HCT116 (cell line): ENCODE measurements at regions not wholly inside any gene's neighbourhood (a gene's known extent, or its start where the extent isn't known, plus 50 kb on each side); places are given as distances from the start of the nearest gene placed in this dataset.

ENCODE experiments used
- ATAC-seq: fragments of 200-7000 bp; cut with Tn5 transposase; 2 replicates; pipeline ENCODE4 v1.9.1; 2020; ENCODE audit warnings: mild to moderate bottlenecking, moderate library complexity
- BruUV-seq: library from RNA; stranded (reverse); fragments of 400-500 nt; replicated peaks from 2 replicates; lab custom pipeline; 2021; lab: Mats Ljungman, UMichigan
- CTCF ChIA-PET: fragments of 300-600 bp; sonication (Branson Sonifier 250); formaldehyde crosslinking; loops from one replicate; lab custom pipeline; 2021; ENCODE audit warnings: antibody characterized with exemption; lab: Charles Lee
- POLR2A ChIA-PET: fragments of 300-600, 350-600 bp; sonication (Branson Sonifier 250); formaldehyde crosslinking; loops from one replicate; lab custom pipeline; 2021; ENCODE audit warnings: antibody characterized with exemption; lab: Charles Lee
- RAD21 ChIA-PET, 2 experiments: fragments of 300-600 bp; sonication (Branson Sonifier 250); formaldehyde crosslinking; loops; one replicate each; lab custom pipeline; 2023; ENCODE audit warnings: low total read pairs in 2 of 2; ENCODE audit not compliant: uncharacterized antibody in 2 of 2, unreplicated experiment in 2 of 2, low non-redundant PET in 1 of 2; lab: Charles Lee
- DNase-seq: peaks from one replicate; pipeline ENCODE4 v3.0.0-alpha.2; 2010; ENCODE audit warnings: low read depth, low spot score
- H2AFZ ChIP-seq: fragments of 200-600 bp; shearing (Covaris generic), sonication (generic); 2 replicates; pipeline ENCODE4 v1.6.1; 2017; ENCODE audit warnings: low read depth, mixed run types, mixed read lengths, antibody characterized with exemption, low read length; ENCODE audit not compliant: poor library complexity, severe bottlenecking
- H3K27ac ChIP-seq: 2 replicates; pipeline ENCODE4 v1.5.1; 2012; ENCODE audit warnings: low read depth, low read length
- H3K27me3 ChIP-seq: fragments of 200-600 bp; sonication (generic); 2 replicates; pipeline ENCODE4 v1.6.1; 2016; ENCODE audit warnings: mixed run types, low read length, mixed read lengths; ENCODE audit not compliant: insufficient read depth
- H3K36me3 ChIP-seq, 2 experiments: fragments of 200-500 bp in 1 of 2; fragments of 200-600 bp in 1 of 2; sonication (Bioruptor generic) in 1 of 2; sonication (generic) in 1 of 2; 2 replicates each; pipeline versions ENCODE4 v1.5.1 to v1.6.1; 2014 to 2016; ENCODE audit warnings: low read length in 2 of 2, inconsistent platforms in 1 of 2, mixed read lengths in 1 of 2, mixed run types in 1 of 2; ENCODE audit not compliant: insufficient read depth in 2 of 2, control insufficient read depth in 1 of 2
- H3K4me1 ChIP-seq, 2 experiments: fragments of 200-600 bp in 1 of 2; sonication (generic) in 1 of 2; 2 replicates each; pipeline versions ENCODE4 v1.5.1 to v1.6.1; 2012 to 2017; ENCODE audit warnings: low read length in 2 of 2, inconsistent platforms in 1 of 2, mild to moderate bottlenecking in 1 of 2, mixed read lengths in 1 of 2, mixed run types in 1 of 2, moderate library complexity in 1 of 2; ENCODE audit not compliant: insufficient read depth in 2 of 2, control insufficient read depth in 1 of 2
- H3K4me2 ChIP-seq: fragments of 200-600 bp; sonication (generic); 2 replicates; pipeline ENCODE4 v1.6.1; 2017; ENCODE audit warnings: mixed run types, low read length, mixed read lengths
- H3K4me3 ChIP-seq, 2 experiments: fragments of 200-600 bp in 1 of 2; sonication (generic) in 1 of 2; replicated peaks in 1 of 2; 2 replicates each; pipeline ENCODE4 v1.5.1; 2011 to 2016; ENCODE audit warnings: low read length in 2 of 2, control low read depth in 1 of 2, low read depth in 1 of 2, mild to moderate bottlenecking in 1 of 2, mixed read lengths in 1 of 2, mixed run types in 1 of 2
- H3K79me2 ChIP-seq: fragments of 200-600 bp; sonication (generic); 2 replicates; pipeline ENCODE4 v1.6.1; 2017; ENCODE audit warnings: mild to moderate bottlenecking, mixed run types, low read length, moderate library complexity, mixed read lengths; ENCODE audit not compliant: insufficient read depth
- H3K9ac ChIP-seq: fragments of 200-600 bp; sonication (generic); 2 replicates; pipeline ENCODE4 v1.6.1; 2016; ENCODE audit warnings: low read length, mixed read lengths
- H3K9me2 ChIP-seq: fragments of 200-600 bp; sonication (generic), shearing (Covaris generic); 2 replicates; pipeline ENCODE4 v1.6.1; 2017; ENCODE audit warnings: mixed run types, mild to moderate bottlenecking, moderate library complexity; ENCODE audit not compliant: insufficient read depth
- H3K9me3 ChIP-seq, 2 experiments: fragments of 200-500 bp in 1 of 2; fragments of 200-600 bp in 1 of 2; sonication (Bioruptor generic) in 1 of 2; sonication (generic) in 1 of 2; 2 replicates each; pipeline ENCODE4 v1.6.1; 2014 to 2017; ENCODE audit warnings: low read length in 2 of 2, mixed read lengths in 2 of 2, inconsistent platforms in 1 of 2, low read depth in 1 of 2, mild to moderate bottlenecking in 1 of 2, mixed run types in 1 of 2, moderate library complexity in 1 of 2; ENCODE audit not compliant: control insufficient read depth in 1 of 2, insufficient read depth in 1 of 2
- H4K20me1 ChIP-seq: fragments of 200-600 bp; sonication (generic), shearing (Covaris generic); 2 replicates; pipeline ENCODE4 v1.6.1; 2017; ENCODE audit warnings: mixed run types, mild to moderate bottlenecking, moderate library complexity; ENCODE audit not compliant: insufficient read depth
- CBX3 ChIP-seq: IDR thresholded peaks from 2 replicates; pipeline ENCODE4 v1.6.1; 2012; ENCODE audit warnings: low read depth
- CEBPB ChIP-seq: IDR thresholded peaks from 2 replicates; pipeline ENCODE4 v1.6.1; 2012; ENCODE audit warnings: low read depth
- EGR1 ChIP-seq: IDR thresholded peaks from 2 replicates; pipeline ENCODE4 v1.6.1; 2012; ENCODE audit warnings: low read depth
- EZH2 ChIP-seq: fragments of 200-600 bp; sonication (generic); IDR thresholded peaks from 2 replicates; pipeline ENCODE4 v1.6.1; 2017; ENCODE audit warnings: antibody characterized with exemption, mixed run types
- JUND ChIP-seq: IDR thresholded peaks from 2 replicates; pipeline ENCODE4 v1.6.1; 2012
- MAX ChIP-seq: IDR thresholded peaks from 2 replicates; pipeline ENCODE4 v1.6.1; 2012
- POLR2AphosphoS5 ChIP-seq: IDR thresholded peaks from 2 replicates; pipeline ENCODE4 v1.6.1; 2011; ENCODE audit warnings: mild to moderate bottlenecking, low read depth, low read length, moderate library complexity
- RAD21 ChIP-seq: IDR thresholded peaks from 2 replicates; pipeline ENCODE4 v1.6.1; 2012; ENCODE audit warnings: low read depth, mild to moderate bottlenecking
- SRF ChIP-seq: IDR thresholded peaks from 2 replicates; pipeline ENCODE4 v1.6.1; 2012; ENCODE audit warnings: low read depth
- YY1 ChIP-seq: IDR thresholded peaks from 2 replicates; pipeline ENCODE4 v1.6.1; 2011; ENCODE audit warnings: low read length, low read depth, moderate library complexity, mild to moderate bottlenecking; ENCODE audit not compliant: insufficient replicate concordance; ENCODE audit errors: extremely low read depth
- ZFX ChIP-seq: fragments of 450-650 bp; IDR thresholded peaks from 2 replicates; pipeline ENCODE4 v1.6.1; 2017
- ZNF274 ChIP-seq: fragments of 200-500 bp; sonication (Bioruptor generic); IDR thresholded peaks from 2 replicates; pipeline ENCODE4 v1.6.1; 2014; ENCODE audit warnings: mild to moderate bottlenecking, low read depth, low read length, inconsistent platforms
- intact Hi-C: fragments of 100-400 bp; cut with micrococcal nuclease; formaldehyde crosslinking; loops from 2 replicates; pipeline ENCODE4 v1.10.0; 2022
- TF ChIP-seq, protein P1 (sequence below): IDR thresholded peaks from 2 replicates; pipeline ENCODE4 v1.6.1; 2012
- TF ChIP-seq, protein P2 (sequence below): IDR thresholded peaks from 2 replicates; pipeline ENCODE4 v1.6.1; 2012; ENCODE audit warnings: low read depth

DNA sequence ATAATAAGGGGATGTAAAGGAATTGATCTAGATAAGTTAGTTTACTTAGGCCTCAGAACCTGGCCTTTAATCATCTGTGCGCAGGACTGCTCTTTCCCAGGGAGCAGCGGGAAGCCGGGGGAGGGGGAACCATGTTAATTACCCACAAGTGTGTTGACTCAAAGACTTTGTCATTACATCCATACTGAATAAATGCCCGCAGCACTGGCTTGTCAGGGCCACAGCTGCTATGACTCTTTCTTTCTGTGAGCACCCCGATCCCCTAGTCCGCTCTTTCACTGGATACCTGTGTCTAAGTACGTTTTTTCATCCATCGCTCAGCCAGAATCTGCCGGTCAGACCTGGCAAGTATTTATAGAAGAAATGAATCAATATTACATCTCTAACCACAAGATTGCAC lies 249.3 kb upstream of the DMRT1 start:
- no peak overlapping the region for H3K4me3 ChIP-seq
- H3K9me2 ChIP-seq = no peaks in the 10 kb centered on the region
- ATAC-seq (no peak), DNase-seq (no peak)
- H3K27me3 ChIP-seq = no peaks in the 10 kb centered on the region
- H2AFZ ChIP-seq = no peak overlapping the region
- TF ChIP-seq YY1 = no peak
- TF ChIP-seq, protein P1, sequence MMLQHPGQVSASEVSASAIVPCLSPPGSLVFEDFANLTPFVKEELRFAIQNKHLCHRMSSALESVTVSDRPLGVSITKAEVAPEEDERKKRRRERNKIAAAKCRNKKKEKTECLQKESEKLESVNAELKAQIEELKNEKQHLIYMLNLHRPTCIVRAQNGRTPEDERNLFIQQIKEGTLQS = no peak
- TF ChIP-seq SRF = no peak
- no peak for TF ChIP-seq MAX
- TF ChIP-seq EZH2 = no peak
- no peak for TF ChIP-seq EGR1
- no peak for TF ChIP-seq CEBPB
- TF ChIP-seq JUND = no peak
- no peak for TF ChIP-seq CBX3
- TF ChIP-seq RAD21 = no peak
- TF ChIP-seq ZNF274 = no peak
- no peak for TF ChIP-seq POLR2AphosphoS5
- TF ChIP-seq ZFX = no peak
- no TSS peak for BruUV-seq
- intact Hi-C loops = no loop called here
- H4K20me1 ChIP-seq = no peaks in the 10 kb centered on the region
- H3K4me2 ChIP-seq = no peak overlapping the region
- ChIA-PET CTCF (no interaction called here), POLR2A (no interaction called here), RAD21 (no interaction called here)
- no peaks in the 10 kb centered on the region for H3K79me2 ChIP-seq
- H3K36me3 ChIP-seq = no peaks in the 10 kb centered on the region
- no peak overlapping the region for H3K9ac ChIP-seq
- no peaks in the 10 kb centered on the region for H3K9me3 ChIP-seq
- no peak overlapping the region for H3K27ac ChIP-seq
- H3K4me1 ChIP-seq = no peaks in the 10 kb centered on the region

GRCh38 chr9:592733-593132 lies 248.8 kb upstream of the DMRT1 start:
- BruUV-seq = no TSS peak

More at GRCh38 chr9:592733-593132, 248.8 kb upstream of the DMRT1 start:
- CTCF ChIA-PET = no interaction called here
- Histone ChIP-seq H3K4me2 (no peak overlapping the region), H3K27ac (no peak overlapping the region), H3K9me3 (no peaks in the 10 kb centered on the region), H3K9me2 (no peaks in the 10 kb centered on the region)
- RAD21 ChIA-PET = no interaction called here
- POLR2A ChIA-PET = no interaction called here
- no peak for DNase-seq
- TF ChIP-seq SRF (no peak), RAD21 (no peak)
- TF ChIP-seq, protein P2, sequence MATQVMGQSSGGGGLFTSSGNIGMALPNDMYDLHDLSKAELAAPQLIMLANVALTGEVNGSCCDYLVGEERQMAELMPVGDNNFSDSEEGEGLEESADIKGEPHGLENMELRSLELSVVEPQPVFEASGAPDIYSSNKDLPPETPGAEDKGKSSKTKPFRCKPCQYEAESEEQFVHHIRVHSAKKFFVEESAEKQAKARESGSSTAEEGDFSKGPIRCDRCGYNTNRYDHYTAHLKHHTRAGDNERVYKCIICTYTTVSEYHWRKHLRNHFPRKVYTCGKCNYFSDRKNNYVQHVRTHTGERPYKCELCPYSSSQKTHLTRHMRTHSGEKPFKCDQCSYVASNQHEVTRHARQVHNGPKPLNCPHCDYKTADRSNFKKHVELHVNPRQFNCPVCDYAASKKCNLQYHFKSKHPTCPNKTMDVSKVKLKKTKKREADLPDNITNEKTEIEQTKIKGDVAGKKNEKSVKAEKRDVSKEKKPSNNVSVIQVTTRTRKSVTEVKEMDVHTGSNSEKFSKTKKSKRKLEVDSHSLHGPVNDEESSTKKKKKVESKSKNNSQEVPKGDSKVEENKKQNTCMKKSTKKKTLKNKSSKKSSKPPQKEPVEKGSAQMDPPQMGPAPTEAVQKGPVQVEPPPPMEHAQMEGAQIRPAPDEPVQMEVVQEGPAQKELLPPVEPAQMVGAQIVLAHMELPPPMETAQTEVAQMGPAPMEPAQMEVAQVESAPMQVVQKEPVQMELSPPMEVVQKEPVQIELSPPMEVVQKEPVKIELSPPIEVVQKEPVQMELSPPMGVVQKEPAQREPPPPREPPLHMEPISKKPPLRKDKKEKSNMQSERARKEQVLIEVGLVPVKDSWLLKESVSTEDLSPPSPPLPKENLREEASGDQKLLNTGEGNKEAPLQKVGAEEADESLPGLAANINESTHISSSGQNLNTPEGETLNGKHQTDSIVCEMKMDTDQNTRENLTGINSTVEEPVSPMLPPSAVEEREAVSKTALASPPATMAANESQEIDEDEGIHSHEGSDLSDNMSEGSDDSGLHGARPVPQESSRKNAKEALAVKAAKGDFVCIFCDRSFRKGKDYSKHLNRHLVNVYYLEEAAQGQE = no peak
- TF ChIP-seq, all 23 proteins: peak for 0
- H3K79me2 ChIP-seq = no peaks in the 10 kb centered on the region
- H3K36me3 ChIP-seq = no peaks in the 10 kb centered on the region
- no peaks in the 10 kb centered on the region for H4K20me1 ChIP-seq
- H3K27me3 ChIP-seq = no peaks in the 10 kb centered on the region
- no peak overlapping the region for H3K9ac ChIP-seq
- H2AFZ ChIP-seq = no peak overlapping the region
- ATAC-seq = no peak
- no peaks in the 10 kb centered on the region for H3K4me1 ChIP-seq
- H3K4me3 ChIP-seq = no peak overlapping the region
- intact Hi-C loops = no loop called here
